ENCODE measurements at regions not wholly inside any gene's neighbourhood (a gene's known extent, or its start where the extent isn't known, plus 50 kb on each side); places are given as distances from the start of the nearest gene placed in this dataset.

DNA sequence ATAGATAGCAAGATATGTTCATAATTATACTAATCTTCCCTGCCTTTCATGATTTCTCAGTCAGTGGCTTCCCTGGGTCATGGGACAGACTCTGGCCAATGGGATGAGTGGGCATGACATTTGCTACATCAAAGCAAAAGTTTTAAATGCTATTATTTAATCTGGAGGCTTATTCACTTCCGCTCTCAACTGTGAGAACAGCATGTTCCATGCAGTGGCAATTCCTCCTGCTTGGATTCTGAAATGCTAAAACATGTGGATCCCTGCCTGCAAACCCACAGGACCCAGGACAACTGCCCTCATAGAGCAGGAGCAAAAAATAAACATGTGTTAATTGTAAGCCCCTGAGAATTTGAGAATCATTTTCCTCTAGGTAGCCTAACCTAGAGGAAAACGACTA lies 1412.4 kb upstream of the CELF2 start:
- DNase-seq = no peak

DNA sequence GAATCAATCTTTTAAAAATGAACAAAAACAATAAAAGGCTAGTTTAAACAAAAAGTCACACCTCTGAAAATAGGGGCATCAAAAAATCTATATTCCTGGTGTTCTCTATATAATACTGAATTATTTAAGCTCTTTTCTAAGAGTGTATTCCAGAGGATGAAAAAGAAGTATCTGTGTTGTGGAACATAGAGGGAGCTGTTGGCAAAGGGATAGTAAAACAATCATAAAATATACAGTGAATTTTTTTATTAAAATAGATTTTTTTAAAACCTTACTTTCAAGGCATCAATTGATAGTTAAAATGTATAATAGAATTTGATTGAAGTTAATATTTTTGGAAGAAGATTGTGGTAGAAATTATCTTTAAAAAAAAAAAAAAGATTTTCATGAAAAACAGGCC lies 1409.1 kb upstream of the CELF2 start:
- peak; percentile 21 for DNase-seq

DNA sequence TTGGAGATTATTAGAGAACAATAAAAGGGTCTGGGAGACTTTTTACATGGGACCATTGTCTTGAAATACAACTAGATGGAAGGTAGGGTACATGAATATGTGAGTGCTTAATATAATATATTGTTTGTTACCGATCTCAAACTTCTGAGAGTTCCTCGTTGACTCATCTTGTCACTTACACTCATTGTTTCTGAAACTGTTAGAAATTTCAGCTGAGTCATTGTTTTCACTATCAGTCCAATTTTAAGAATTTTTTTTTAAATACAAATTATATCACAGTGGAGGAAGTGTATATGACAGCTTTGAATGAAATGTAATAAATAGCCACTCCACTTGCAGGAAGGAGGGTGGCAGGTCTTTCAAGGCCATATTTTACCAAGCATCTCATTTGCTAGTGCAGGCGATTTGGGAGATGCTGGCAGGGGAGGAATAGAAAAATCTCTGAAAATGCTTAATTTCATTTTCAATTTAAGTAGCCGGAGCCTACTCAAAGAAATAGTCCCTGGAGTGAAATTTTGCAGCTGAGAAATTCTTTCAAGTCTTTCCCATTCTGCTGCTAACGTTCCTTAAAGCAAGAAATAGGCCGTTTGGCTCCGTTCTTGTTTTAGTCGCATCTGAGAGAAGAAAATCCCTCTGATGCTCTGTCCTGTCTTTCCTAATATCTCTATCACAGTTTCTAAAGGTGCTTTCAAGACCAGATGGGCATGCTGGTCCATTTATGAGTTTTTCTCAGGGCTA lies 1404.2 kb upstream of the CELF2 start:
- DNase-seq = no peak

DNA sequence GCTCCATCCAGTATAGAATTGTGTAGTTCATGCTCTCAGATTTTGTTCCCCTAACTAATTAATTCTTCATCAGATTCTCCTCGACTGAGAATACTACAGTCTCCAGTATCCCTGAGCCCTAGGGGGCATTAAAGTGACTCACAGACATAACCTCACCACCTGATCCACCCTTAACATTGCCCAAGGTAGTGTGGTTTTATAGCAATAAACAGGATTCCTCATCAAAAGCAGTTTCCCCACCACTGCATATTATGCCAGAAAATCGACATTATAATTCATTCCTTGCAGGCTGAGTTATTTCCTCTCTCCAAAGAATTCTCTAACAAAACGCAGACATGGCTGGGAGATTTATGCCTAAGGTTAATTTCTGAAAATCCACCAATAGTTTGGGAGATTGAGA lies 1402.5 kb upstream of the CELF2 start:
- DNase-seq = peak; percentile 75

DNA sequence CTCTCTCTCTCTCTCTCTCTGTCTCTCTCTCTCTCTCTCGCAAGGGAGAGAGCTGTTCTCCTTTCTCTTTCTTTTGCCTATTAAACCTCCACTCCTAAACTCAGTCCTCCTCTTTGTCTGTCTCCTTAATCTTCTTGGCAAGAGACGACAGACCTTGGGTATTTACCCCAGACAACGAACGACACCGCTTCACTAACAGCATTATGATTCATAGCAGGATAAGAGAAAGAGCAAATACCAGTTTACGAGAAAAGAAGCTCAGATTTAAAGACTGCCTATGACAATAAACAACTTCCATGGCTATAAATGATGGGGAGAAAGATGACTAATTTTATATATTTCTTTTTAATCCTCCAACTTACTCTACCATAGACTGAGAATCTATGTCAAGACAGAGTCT lies 1396.5 kb upstream of the CELF2 start:
- DNase-seq = no peak

DNA sequence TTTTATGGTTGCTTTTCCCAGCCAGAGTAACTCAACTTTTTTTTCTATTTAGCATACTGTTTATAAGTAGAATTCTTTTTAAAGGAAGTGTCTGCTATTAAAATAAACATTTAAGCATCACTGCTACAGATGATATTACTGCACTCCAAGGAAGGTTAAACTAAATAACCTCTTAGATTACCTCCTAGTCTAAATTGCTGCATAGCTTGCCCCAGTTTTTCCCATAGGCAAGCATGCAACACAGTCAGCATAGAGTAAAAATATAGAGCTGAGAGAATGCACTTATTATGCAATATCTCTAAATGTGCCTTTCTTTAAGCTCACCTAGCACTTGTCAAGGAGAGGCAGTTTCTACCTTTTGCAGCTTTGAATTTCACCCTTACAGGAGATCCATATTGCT lies 1392.4 kb upstream of the CELF2 start:
- DNase-seq = no peak

DNA sequence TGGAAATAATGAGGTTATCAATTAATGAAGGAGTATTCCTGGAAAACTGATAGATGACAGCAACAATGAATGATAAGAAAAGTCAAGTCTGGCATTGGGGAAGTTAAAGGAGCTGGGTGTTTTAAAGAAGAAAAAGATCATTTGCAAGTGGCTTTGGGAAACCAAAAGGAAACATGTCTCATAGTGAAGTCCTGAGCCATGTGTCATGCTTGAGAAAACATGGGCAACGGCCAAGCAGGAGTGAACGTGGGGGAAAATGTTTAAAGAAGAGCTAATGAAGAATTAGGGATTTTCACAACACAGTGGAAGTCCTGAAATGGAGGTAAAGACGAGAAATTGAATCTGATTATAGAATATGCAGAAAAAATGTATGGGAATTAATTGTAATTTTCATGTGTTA lies 1383.2 kb upstream of the CELF2 start:
- DNase-seq = peak; percentile 71

DNA sequence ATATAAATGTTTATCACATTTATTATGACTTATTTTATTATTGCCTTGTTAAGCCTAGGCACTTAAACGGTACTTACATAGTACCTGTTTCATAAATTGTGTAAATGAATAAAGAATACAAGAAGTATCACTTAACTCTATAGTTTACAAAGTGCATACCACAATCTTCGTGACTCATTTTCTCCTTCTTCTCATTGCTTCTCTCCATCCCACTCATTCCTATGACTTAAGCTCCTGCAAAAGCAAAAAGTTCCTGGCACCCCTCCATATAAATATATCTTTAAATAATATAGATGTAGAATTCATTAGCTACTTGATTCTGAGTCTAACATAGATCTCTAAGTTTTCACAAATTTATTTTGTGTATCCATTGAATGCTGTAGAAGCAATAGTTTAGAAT lies 1382.0 kb upstream of the CELF2 start:
- DNase-seq = peak; percentile 41

DNA sequence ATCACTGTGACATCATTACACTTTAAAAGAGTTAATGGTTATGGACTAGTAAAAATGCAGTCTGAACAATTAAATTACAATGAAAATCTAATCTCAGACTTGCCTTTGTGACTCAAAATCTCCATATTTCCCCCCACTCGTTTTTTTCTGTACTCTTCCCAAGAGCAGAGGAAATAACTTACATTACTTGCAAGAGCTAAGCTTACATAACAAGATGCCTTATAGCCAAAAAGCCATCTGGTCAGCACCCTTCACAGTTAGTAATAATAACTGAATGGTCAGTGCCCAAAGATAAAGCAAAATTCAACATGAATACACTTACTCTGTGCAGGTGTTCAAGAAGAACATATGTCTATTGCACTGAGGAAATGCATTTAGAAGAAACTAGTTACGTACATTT lies 1381.5 kb upstream of the CELF2 start:
- DNase-seq = no peak

DNA sequence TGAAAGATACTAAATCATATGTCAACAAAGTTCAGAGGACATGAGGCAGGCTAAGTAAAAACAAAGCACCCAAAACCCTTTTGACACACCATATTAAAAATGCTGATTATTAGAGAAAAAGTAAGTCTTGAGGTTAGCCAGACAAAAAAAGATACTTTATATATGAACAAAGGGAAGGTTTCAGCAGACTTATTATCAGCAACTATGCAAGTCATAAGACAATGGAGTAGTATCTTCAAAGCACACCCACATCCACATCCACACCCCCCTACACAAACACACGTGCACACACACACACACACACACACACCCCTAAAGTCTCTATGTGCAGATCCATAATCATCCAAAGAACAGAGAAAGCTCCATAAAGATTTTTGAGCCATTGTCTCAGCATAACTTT lies 1373.9 kb upstream of the CELF2 start:
- no peak for DNase-seq

DNA sequence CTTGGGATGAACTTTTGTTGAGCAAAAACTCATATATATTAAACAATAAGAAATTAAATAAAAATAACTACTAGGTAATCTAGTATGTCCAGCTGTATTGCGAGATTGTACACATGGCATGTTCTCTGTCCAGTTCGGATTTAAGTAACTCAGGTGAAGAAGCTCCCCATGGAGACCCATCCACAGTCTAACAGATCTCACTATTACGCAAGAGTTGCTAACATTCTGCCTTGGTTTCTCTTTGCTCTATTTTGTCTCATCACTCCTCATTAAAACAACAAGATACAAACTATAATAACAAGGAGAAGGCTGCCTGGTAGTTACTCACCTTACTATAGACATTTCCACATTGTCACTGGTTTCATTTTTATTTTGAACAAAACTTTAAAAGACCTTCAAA lies 1372.3 kb upstream of the CELF2 start:
- no peak for DNase-seq

DNA sequence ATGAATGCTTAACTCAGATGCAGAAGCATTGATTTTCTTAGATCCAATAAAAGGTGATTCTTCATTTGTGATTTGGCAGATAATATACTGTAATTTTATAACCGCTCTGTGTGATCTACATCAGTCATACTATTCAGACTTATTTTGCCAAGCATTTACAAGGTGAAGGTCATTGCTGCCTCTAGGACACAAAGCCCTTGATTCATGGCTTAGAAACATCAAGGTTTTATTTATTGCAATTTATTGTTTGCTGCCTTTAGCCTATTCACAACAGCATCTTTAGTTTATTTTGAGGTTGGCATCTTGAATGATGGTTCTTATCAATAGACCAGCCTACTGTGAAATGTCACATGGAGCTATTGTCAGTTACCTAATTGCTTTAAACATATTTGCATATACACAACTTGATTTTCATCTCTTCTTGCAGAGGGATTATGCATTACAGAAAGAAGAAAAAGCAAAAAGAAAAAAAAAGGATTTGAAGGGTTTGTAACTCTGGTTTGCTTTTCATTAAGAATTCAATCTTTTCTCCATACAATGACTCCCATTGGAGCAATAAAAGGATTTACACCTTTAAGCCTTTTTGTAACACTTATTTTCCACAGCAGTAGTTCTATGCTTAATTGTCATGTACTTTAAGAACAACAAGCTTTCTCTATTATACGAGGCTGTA lies 1371.6 kb upstream of the CELF2 start:
- DNase-seq = no peak

DNA sequence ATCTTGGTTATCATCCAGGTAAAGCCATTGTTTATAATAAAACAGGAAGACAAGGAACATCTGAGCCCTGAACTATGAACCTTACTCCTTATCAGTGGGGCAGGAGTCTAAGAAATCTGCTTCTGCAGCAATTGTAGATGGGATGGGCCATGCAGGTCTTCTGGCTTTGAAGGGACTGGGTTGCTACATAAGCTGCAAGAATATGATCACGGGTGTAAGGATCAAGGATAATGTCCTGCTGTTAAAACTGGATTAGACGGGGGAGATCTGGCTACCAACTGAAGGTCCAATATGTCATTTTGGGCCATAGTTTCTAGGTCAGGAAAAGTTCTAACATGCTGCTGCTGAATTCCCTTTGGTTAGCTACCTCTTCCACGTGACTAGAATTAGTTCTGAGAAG lies 1363.4 kb upstream of the CELF2 start:
- no peak for DNase-seq

DNA sequence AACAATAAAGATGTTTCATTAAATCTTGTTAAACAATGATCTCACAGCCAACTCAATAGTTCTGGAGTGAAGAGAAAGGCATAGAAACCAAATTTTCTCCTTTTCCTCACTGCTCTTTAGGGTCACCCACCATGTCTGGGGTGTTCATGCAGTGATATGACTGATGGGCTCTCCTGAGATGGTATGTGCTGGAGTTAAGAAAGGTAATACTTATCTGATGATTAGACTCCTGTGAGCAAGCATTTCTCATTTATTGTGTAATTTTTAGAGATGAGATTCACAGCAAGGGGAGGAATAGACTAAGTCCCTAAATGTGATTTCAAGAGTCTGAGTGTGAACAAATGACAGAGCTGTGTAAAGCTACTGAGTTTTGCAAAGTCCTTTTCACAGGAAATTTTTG lies 1361.3 kb upstream of the CELF2 start:
- no peak for DNase-seq

DNA sequence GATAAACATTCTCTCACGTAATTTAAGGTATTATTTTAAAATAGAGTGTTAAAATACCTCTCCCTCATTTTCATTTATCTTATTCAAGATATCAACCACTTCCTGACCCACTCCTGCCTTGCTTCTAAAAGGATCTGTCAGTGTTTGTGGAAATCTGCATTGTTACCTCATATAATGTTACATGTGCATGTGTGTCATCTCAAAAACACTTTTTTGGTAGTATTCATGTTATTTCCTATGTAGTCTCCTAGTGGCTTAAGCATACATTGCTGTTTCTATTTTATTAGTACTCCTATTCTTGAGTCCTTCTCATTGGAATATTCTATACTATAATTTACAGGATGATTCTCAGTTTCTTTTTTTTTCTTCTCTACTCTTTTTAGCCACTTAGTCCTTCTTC lies 1360.7 kb upstream of the CELF2 start:
- no peak for DNase-seq

DNA sequence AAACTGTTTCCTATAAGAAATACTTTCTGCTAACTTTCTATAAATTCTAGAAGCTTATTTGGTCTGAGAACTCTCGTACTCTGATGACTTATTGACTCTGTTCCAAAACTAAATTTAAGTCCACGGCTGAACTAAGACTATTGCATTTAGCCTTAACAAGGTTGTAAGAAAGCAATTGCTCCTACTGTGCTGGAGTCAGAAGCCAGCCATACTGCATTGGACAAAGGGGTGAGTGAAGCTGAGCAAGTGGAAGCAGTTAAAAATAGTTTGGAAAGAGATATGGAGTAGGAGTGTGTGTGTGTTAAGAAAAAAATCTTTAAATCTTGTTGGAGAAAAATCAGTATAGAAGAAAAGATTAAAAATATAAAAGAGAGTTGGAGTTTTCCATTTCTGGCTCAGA lies 1360.1 kb upstream of the CELF2 start:
- no peak for DNase-seq

DNA sequence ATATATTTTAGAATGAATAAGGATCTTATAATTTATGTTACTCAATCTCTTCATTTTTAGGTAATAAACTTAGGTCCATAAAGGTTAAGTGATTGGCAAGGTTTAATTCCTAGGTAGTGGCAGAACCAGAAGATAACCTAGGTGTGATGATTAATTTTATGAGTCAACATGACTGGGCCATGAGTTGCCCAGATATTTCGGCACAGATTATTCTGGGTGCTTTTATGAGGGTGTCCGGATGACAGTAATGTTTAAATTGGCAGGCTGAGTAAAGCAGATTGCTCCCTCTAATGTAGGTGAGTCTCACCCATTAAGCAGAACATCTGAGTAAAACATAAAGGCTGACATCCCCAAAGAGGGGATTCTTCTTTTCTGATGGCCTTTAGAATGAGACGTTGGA lies 1349.3 kb upstream of the CELF2 start:
- no peak for DNase-seq

DNA sequence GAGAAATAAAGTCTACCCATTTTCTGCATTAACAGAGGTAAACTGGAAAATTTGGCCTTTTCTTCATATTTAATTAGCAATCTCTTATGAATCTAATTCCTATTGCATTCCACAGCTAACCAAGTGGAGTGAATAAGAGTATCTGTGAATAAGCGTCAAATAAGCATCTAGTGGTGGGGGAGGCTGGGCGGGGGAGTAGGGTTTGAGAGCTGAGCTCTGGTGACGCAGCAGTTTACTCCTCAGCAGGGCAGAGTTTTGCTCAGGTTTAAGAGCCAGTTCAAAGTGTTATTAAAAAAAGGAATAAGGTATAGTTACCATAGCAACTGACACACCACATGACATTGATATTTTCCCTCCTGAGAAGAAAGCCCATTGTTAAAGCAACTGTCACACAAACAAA lies 1346.8 kb upstream of the CELF2 start:
- DNase-seq = no peak

DNA sequence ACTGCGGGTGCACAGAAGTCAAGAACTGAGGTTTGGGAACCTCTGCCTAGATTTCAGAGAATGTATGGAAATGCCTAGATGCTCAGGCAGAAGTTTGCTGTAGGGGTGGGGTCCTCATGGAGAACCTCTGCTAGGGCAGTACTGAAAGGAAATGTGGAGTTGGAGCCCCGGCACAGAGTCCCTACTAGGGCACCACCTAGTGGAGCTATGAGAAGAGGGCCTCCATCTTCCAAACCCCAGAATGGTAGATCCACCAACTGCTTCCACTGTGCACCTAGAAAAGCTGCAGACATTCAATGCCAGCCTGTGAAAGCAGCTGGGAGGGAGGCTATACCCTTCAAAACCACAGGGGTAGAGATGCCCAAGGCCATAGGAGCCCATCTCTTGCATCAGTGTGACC lies 1336.0 kb upstream of the CELF2 start:
- no peak for DNase-seq

DNA sequence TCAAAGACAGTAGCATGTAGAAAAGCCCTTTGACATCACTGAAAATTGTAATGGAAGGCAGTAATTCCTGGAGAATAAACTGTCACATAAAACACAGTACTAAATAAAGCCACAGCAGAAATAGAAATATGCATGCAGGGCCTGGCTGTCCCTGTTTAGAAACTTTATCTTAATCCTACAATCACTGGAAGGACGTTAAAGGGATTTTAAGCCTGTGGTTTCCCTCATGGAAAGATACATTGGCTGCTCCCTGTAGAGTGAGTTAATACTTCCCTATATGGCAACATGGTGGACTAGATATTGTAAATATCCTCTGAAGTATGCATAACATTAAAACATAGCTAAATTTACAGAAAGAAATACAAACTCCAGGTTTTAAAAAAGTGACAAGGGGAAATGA lies 1334.9 kb upstream of the CELF2 start:
- DNase-seq = no peak

DNA sequence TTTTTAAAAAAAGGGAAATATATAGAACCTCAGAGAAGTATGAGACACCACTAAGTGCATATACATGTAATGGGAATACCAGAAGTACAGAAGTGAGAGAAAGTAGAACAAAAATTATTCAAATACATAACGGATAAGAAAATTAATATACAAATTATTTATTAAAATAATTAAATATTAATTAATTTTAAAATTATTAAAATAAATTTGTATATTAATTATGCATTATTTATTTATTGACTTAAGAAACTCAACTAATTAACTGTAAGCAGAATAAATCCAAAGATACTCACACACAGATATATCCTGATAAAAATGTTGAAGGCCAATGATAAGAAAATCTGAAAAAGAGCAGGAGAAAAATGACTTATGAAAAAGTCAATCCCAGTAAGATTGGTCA lies 1333.5 kb upstream of the CELF2 start:
- no peak for DNase-seq

DNA sequence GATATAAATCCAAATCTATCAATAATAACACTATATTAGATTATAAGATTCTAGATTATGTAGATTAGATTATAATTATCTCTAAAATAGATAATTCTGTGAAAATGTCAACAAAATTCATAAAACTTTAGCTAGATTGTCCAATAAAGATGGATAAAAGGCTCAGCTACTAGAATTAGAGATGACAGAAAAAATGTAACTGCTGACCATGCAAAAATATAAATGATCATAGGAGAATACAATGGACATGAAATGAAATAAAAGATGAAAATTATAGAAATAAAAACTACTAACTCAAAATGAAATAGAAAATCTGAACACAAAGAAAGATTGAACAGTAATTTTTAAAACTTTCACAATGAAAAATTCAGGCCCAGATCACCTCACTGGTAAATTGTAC lies 1332.1 kb upstream of the CELF2 start:
- no peak for DNase-seq

DNA sequence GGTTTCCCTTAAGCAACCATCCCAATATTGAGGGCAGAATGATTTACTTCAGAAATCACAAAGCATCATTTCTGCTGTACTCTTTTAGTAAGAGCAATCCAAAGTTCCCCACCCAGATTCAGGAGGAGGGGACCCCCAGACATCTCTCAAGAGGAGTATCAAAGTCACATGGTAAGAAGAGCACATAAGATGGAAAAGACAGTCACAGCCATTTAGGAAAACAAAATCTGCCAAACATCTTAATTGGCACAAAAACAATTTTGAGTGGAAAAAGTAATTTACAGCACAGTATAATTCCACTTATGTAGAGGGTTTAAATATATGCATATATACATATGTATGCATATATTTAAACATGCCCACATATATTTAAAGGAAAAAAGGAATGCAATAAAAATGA lies 1329.0 kb upstream of the CELF2 start:
- no peak for DNase-seq

DNA sequence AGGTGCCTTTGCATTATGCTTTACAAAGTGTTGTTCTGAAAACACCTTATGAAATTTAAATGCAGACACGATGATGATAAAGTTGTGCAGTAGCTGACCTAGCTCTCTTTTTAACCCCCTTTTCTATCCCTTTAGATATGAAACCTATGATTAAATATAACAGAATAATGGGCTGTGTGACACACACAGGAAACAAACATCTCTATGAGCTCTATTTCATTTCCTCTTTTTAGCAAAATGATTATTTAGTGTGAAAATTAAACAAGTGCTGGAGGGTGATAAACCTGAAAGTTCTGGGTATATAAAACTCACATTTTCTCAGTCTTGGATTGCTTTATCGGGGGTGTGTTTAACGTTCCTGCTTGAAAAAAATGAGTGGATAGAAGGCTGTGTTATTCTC lies 1310.5 kb upstream of the CELF2 start:
- DNase-seq = no peak

DNA sequence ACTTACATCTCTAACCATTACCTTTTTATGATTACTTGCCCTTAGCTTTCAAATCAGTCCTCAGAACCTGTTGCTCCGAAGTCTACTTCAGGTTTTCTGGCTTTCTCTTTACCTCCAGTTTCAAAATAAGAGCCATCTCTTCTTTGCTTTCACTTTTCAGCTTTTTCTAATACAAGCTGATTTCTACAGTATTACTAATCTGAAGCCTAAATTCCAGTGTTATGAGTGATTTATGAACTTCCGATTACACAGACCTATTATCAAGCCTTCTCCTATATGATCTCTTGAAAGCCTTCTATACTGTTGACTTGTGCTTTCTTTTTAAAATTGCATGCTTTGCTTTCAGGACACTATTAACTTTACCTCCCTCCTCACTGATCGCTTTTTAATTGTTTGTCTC lies 1307.8 kb upstream of the CELF2 start:
- peak; percentile 5 for DNase-seq
